ENCODE measurements at regions not wholly inside any gene's neighbourhood (a gene's known extent, or its start where the extent isn't known, plus 50 kb on each side); places are given as distances from the start of the nearest gene placed in this dataset.

DNA sequence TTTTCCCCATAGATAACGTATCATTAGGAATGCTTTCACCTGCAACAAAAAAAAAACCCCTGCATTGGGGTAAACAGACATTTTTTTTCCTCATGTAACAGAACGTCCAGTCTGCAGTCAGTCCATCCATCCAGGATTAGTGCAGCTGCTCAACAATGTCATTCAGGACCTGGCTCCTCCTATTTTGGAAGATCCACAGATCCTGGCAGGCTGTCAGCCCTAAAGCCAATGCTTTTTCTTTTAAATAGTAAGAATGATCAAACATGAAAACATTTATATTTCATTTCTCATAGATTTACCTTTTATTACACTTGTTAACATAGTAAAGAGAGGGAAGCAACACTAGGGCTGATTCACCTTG is 116.5 kb upstream of the CCDC28A start:
- Histone ChIP-seq H3K36me3 (ENCODE audit: control insufficient read depth in 4 of 4, insufficient read depth in 3 of 4, low read depth in 1 of 4, low read length in 3 of 4) (no peaks in the 10 kb centered on the region), H3K9me3 (ENCODE audit: control insufficient read depth in 4 of 4, low read length in 3 of 4) (no peaks in the 10 kb centered on the region), H3K4me3 (ENCODE audit: low read depth in 1 of 3, low read length in 3 of 3) (no peak overlapping the region), H3K4me1 (ENCODE audit: control insufficient read depth in 4 of 4, insufficient read depth in 4 of 4, low read length in 3 of 4) (peaks cover 0 to 7% (median 3%) of the 10 kb centered on the region in 4 donors), H3K27ac (ENCODE audit: low read depth in 1 of 2, low read length in 2 of 2) (no peak overlapping the region), H3K9ac (ENCODE audit: low read depth in 1 of 2, low read length in 2 of 2) (no peak overlapping the region), H3K27me3 (ENCODE audit: control insufficient read depth in 4 of 4, insufficient read depth in 4 of 4, low read length in 3 of 4) (no peaks in the 10 kb centered on the region)
- no peak for DNase-seq (ENCODE audit: low spot score)
- TF ChIP-seq REST (IDR thresholded peaks at IDR 0.05) (no peak), EGR1 (IDR thresholded peaks at IDR 0.05; ENCODE audit: low read depth in 2 of 2) (no peak), SP1 (IDR thresholded peaks at IDR 0.05) (no peak), HNF4G (IDR thresholded peaks at IDR 0.05) (no peak), JUND (IDR thresholded peaks at IDR 0.05) (no peak), HNF4A (conservative IDR thresholded peaks at IDR 0.05) (no peak), GABPA (IDR thresholded peaks at IDR 0.05 in 1 of 2, conservative IDR thresholded peaks at IDR 0.05 in 1 of 2) (no peak), MAX (IDR thresholded peaks at IDR 0.05) (no peak)
- TF ChIP-seq, protein P1, sequence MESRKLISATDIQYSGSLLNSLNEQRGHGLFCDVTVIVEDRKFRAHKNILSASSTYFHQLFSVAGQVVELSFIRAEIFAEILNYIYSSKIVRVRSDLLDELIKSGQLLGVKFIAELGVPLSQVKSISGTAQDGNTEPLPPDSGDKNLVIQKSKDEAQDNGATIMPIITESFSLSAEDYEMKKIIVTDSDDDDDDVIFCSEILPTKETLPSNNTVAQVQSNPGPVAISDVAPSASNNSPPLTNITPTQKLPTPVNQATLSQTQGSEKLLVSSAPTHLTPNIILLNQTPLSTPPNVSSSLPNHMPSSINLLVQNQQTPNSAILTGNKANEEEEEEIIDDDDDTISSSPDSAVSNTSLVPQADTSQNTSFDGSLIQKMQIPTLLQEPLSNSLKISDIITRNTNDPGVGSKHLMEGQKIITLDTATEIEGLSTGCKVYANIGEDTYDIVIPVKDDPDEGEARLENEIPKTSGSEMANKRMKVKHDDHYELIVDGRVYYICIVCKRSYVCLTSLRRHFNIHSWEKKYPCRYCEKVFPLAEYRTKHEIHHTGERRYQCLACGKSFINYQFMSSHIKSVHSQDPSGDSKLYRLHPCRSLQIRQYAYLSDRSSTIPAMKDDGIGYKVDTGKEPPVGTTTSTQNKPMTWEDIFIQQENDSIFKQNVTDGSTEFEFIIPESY (IDR thresholded peaks at IDR 0.05), result no peak
- TF ChIP-seq, protein P2, sequence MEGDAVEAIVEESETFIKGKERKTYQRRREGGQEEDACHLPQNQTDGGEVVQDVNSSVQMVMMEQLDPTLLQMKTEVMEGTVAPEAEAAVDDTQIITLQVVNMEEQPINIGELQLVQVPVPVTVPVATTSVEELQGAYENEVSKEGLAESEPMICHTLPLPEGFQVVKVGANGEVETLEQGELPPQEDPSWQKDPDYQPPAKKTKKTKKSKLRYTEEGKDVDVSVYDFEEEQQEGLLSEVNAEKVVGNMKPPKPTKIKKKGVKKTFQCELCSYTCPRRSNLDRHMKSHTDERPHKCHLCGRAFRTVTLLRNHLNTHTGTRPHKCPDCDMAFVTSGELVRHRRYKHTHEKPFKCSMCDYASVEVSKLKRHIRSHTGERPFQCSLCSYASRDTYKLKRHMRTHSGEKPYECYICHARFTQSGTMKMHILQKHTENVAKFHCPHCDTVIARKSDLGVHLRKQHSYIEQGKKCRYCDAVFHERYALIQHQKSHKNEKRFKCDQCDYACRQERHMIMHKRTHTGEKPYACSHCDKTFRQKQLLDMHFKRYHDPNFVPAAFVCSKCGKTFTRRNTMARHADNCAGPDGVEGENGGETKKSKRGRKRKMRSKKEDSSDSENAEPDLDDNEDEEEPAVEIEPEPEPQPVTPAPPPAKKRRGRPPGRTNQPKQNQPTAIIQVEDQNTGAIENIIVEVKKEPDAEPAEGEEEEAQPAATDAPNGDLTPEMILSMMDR (IDR thresholded peaks at IDR 0.05; ENCODE audit: low read depth, low read length, missing input control), result no peak
- 52% methylated on average over 2 of the region's 2 CpGs for WGBS

DNA sequence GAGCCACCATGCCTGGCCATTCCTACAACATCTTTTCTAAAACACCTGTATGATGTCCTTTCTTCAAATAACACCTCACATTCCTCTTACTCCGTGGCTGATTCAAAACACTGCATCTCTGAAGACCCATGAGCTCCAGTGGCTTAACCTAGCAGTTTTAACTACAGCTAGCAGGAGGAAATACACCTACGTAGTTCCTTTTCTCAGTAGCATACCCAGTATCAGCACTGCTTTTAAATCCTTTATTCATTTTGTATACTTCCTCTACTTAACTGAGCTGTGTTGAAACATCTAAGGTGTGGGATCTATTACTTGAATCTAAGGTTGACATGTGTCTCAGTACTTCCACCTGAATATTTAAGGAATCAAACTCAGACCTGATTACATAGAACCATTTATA is 113.6 kb upstream of the CCDC28A start:
- no peak for TF ChIP-seq ATF3 (IDR thresholded peaks at IDR 0.05)
- TF ChIP-seq RAD21 (IDR thresholded peaks at IDR 0.05), result no peak
- TF ChIP-seq RXRA (IDR thresholded peaks at IDR 0.05), result no peak
- no peak for TF ChIP-seq NR2F2 (IDR thresholded peaks at IDR 0.05)
- TF ChIP-seq JUND (IDR thresholded peaks at IDR 0.05), result no peak
- TF ChIP-seq SP1 (IDR thresholded peaks at IDR 0.05), result no peak
- TF ChIP-seq HNF4A (conservative IDR thresholded peaks at IDR 0.05), result no peak
- TF ChIP-seq HNF4G (IDR thresholded peaks at IDR 0.05), result no peak
- no peak overlapping the region for H3K4me3 ChIP-seq (ENCODE audit: low read depth in 1 of 3, low read length in 3 of 3)
- H3K4me1 ChIP-seq (ENCODE audit: control insufficient read depth in 4 of 4, insufficient read depth in 4 of 4, low read length in 3 of 4), result peaks cover 1 to 19% (median 10%) of the 10 kb centered on the region in 4 donors
- H3K9ac ChIP-seq (ENCODE audit: low read depth in 1 of 2, low read length in 2 of 2), result no peak overlapping the region
- 88% methylated on average over 2 of the region's 2 CpGs for WGBS
- no peak overlapping the region for H3K27ac ChIP-seq (ENCODE audit: low read depth in 1 of 2, low read length in 2 of 2)
- DNase-seq (ENCODE audit: low spot score), result no peak
- no peaks in the 10 kb centered on the region for H3K27me3 ChIP-seq (ENCODE audit: control insufficient read depth in 4 of 4, insufficient read depth in 4 of 4, low read length in 3 of 4)
- H3K9me3 ChIP-seq (ENCODE audit: control insufficient read depth in 4 of 4, low read length in 3 of 4), result no peaks in the 10 kb centered on the region
- H3K36me3 ChIP-seq (ENCODE audit: control insufficient read depth in 4 of 4, insufficient read depth in 3 of 4, low read depth in 1 of 4, low read length in 3 of 4), result no peaks in the 10 kb centered on the region
